Tibial nerve (tissue), 4 donors: ENCODE measurements at regions not wholly inside any gene's neighbourhood (a gene's known extent, or its start where the extent isn't known, plus 50 kb on each side); places are given as distances from the start of the nearest gene placed in this dataset.
A peak's percentile ranks its signal among the peaks of the same experiment; 100 is the strongest.

Experiments
- DNase-seq, 2 donors: peaks; one replicate each; pipeline ENCODE4 v3.0.0-alpha.2; 2019; ENCODE audit warnings: low spot score in 2 of 2
- H3K27ac ChIP-seq, 4 donors: fragments of 200-600 bp; sonication (generic) in 3 of 4; one replicate each; pipeline ENCODE4 v1.5.1; 2017 to 2019; ENCODE audit warnings: mild to moderate bottlenecking in 1 of 4
- H3K27me3 ChIP-seq, 2 donors: fragments of 200-600 bp; sonication (generic) in 1 of 2; one replicate each; pipeline versions ENCODE4 v1.5.1 to v1.6.0; 2017 to 2019
- H3K36me3 ChIP-seq, 3 donors: fragments of 200-600 bp; sonication (generic); one replicate each; pipeline ENCODE4 v1.5.1; 2018 to 2019
- H3K4me1 ChIP-seq, 4 donors: fragments of 200-600 bp; sonication (generic) in 3 of 4; one replicate each; pipeline ENCODE4 v1.5.1; 2017 to 2019
- H3K4me3 ChIP-seq, 4 donors: fragments of 200-600 bp; sonication (generic) in 3 of 4; one replicate each; pipeline ENCODE4 v1.5.1; 2017 to 2019; ENCODE audit warnings: mild to moderate bottlenecking in 1 of 4, moderate library complexity in 1 of 4
- H3K9me3 ChIP-seq, 4 donors: fragments of 200-600 bp; sonication (generic) in 3 of 4; one replicate each; pipeline ENCODE4 v1.5.1; 2017 to 2019
- EP300 ChIP-seq, 2 donors: sonication (generic); formaldehyde crosslinking; IDR thresholded peaks; one replicate each; pipeline ENCODE4 v1.6.1; 2017; ENCODE audit warnings: antibody characterized with exemption in 2 of 2, mild to moderate bottlenecking in 1 of 2
- POLR2A ChIP-seq, 2 donors: fragments of 450-650 bp; IDR thresholded peaks; one replicate each; pipeline ENCODE4 v1.6.1; 2017; ENCODE audit warnings: antibody characterized with exemption in 2 of 2, mild to moderate bottlenecking in 2 of 2, moderate library complexity in 2 of 2
- WGBS, 2 donors: methylation state at CpG; one replicate each; pipeline ENCODE4 v1.1.5; 2018; 5-methylcytosine and 5-hydroxymethylcytosine counted together
- TF ChIP-seq, protein P1 (sequence below), 5 experiments: fragments of 200-600 bp in 3 of 5; fragments of 450-650 bp in 2 of 5; sonication (generic) in 3 of 5; IDR thresholded peaks; one replicate each; pipeline ENCODE4 v1.5.1; 2016 to 2019; ENCODE audit warnings: antibody characterized with exemption in 5 of 5, mild to moderate bottlenecking in 3 of 5, moderate library complexity in 2 of 5

DNA sequence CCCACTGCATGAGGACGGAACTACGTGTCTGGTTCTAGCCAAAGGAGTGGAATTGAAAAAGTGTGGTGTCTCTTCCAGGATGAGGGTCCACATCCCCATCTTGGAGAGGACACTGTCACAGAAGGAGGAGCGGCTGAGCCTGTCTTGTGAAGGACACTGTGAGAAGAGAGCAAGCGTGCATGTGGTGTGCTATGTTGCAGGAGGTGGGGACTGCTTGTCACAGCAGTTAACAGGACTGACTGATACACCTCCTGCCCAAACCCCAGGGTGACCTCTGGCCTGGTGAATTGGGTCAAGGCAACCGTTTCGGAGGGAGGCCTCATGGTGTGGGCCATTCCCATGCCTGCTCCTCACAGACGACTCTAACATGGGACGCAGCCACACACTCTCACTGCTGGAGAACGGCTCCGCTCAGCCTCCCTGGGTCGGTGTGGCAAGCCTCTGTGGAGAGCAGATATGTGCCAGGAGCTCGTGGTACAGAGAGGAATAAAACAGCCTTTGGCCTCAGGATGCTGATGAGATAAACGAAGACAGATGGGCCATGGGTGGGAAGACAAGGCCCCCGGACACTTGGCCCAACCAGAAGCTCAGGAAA lies 56.4 kb upstream of the RBFOX3 start:
- DNase-seq = peak in 1 of 2 donors; percentile 1
- Histone ChIP-seq H3K27ac (no peak overlapping the region), H3K36me3 (no peaks in the 10 kb centered on the region), H3K4me1 (peaks cover 0 to 10% (median 0%) of the 10 kb centered on the region in 4 donors), H3K4me3 (no peak overlapping the region), H3K9me3 (peaks cover 0 to 7% (median 0%) of the 10 kb centered on the region in 4 donors), H3K27me3 (peaks cover 0 to 47% of the 10 kb centered on the region in 2 donors)
- WGBS, 2 donors = 84 to 85% methylated on average over 13 to 14 of the region's 14 CpGs
- no peak for TF ChIP-seq EP300 (IDR thresholded peaks at IDR 0.05)

DNA sequence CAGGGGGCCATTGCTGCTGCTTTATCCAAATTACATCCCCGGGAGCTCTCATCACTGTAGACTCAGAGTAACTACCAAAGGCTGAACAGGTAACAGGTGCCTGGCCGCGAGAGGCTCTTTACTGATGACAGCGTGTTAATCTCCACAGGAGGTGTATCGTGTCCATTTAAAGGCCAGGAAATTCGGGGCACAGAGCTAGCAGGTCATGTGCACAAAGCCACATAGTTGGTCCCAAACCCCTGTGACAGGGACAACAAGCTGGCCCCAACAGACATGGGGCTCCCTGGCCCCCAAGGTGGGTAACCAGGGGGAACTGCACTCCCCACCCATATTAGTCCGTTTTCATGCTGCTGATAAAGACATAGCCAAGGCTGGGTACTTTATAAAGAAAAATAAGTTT lies 55.3 kb upstream of the RBFOX3 start:
- DNase-seq = peak in 1 of 2 donors; percentile 5
- Histone ChIP-seq H3K27me3 (peaks cover 0 to 45% of the 10 kb centered on the region in 2 donors), H3K4me1 (peaks cover 0 to 10% (median 0%) of the 10 kb centered on the region in 4 donors), H3K4me3 (no peak overlapping the region), H3K9me3 (peaks cover 0 to 18% (median 0%) of the 10 kb centered on the region in 4 donors), H3K36me3 (no peaks in the 10 kb centered on the region), H3K27ac (no peak overlapping the region)
- 77 to 79% methylated on average over 7 of the region's 7 CpGs for WGBS, 2 donors
- TF ChIP-seq, protein P1, sequence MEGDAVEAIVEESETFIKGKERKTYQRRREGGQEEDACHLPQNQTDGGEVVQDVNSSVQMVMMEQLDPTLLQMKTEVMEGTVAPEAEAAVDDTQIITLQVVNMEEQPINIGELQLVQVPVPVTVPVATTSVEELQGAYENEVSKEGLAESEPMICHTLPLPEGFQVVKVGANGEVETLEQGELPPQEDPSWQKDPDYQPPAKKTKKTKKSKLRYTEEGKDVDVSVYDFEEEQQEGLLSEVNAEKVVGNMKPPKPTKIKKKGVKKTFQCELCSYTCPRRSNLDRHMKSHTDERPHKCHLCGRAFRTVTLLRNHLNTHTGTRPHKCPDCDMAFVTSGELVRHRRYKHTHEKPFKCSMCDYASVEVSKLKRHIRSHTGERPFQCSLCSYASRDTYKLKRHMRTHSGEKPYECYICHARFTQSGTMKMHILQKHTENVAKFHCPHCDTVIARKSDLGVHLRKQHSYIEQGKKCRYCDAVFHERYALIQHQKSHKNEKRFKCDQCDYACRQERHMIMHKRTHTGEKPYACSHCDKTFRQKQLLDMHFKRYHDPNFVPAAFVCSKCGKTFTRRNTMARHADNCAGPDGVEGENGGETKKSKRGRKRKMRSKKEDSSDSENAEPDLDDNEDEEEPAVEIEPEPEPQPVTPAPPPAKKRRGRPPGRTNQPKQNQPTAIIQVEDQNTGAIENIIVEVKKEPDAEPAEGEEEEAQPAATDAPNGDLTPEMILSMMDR (IDR thresholded peaks at IDR 0.05) = no peak

DNA sequence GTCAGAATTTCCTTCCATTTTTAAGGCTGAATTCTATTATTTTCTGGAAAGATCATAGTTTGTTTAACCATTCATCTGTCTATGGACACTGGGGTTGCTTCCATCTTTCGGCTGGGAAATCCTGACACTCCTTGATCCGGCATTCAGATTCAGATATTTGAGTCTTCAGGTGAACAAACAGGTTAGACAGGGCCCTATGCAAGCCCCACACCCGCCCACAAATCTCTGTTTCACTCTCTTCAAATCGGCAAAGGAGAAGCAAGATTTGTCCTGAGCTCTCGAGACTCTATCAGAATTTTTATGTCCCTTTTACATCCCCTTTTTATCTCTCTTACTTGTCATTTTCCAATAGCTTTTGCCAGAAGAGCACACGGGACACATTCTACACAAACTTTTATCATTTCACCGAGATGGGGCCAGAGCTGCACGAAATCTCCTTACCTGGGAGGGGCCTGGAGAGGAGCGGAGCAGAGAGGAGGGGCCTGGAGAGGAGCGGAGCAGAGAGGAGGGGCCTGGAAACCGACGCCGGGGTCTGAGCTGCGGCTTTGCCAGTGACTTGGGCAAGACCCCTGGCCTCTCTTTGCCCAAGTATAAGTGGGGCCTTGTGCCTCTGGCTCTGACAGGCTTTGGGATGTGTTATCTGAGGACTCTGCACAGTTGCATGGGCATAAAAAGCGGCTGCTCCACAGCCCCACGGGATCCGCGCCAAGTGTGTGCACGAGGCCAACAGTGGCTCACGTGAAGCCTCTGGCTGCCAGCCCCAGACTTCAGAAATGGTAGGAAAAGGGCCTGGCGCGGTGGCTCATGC lies 54.3 kb upstream of the RBFOX3 start:
- Histone ChIP-seq H3K9me3 (peaks cover 0 to 23% (median 0%) of the 10 kb centered on the region in 4 donors), H3K4me3 (no peak overlapping the region), H3K27ac (no peak overlapping the region), H3K27me3 (peaks cover 0 to 37% of the 10 kb centered on the region in 2 donors), H3K4me1 (peaks cover 0 to 10% (median 0%) of the 10 kb centered on the region in 4 donors), H3K36me3 (no peaks in the 10 kb centered on the region)
- 14 to 22% methylated on average over 17 to 22 of the region's 22 CpGs for WGBS, 2 donors
- DNase-seq = peak; percentile 17 to 57
- TF ChIP-seq EP300 (IDR thresholded peaks at IDR 0.05) = no peak

DNA sequence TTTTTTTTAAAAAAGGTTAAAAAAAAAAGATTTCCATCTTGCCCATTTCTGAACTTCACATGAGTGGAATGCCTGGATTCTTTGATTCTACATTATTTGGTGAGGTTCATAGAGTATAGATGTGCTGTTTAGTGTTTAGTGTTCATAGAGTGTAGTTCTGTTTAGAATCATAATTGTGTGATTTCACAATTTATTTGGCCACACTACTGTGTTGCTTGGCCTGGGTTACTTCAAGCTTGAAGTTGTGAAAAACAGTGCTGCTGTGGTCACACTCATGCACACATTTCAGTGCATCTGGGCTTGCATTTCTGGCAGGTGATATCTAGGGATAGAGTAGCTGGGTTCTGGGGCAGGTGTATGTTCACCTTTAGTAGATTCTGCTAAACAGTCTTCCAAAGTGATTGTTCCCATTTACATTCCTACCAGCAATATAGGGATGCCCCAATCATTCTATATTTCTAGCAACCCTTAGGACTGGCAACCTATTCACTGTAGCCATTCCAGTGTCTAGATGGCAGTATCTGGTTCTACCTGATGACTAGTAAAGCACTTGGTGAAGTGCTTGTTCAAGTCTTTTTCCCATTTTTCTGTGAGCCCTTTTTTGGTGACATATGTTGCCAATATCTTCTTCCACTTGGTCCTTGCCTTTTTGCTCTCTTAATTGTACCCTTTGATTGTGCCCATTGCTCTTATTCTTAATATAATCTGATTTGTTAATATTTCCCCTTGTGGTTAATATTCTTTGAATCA lies 50.6 kb upstream of the RBFOX3 start:
- peaks cover 0 to 38% of the 10 kb centered on the region in 2 donors for H3K27me3 ChIP-seq
- no peak overlapping the region for H3K27ac ChIP-seq
- no peak for DNase-seq
- H3K36me3 ChIP-seq = no peaks in the 10 kb centered on the region
- peaks cover 0 to 10% (median 0%) of the 10 kb centered on the region in 4 donors for H3K4me1 ChIP-seq
- peaks cover 0 to 23% (median 0%) of the 10 kb centered on the region in 4 donors for H3K9me3 ChIP-seq
- TF ChIP-seq, protein P1 (IDR thresholded peaks at IDR 0.05) = no peak
- no peak for TF ChIP-seq POLR2A (IDR thresholded peaks at IDR 0.05)
- TF ChIP-seq EP300 (IDR thresholded peaks at IDR 0.05) = no peak
- no peak overlapping the region for H3K4me3 ChIP-seq
